H1 (cell line): ENCODE measurements at regions not wholly inside any gene's neighbourhood (a gene's known extent, or its start where the extent isn't known, plus 50 kb on each side); places are given as distances from the start of the nearest gene placed in this dataset.

Experiments used
- ASH2L ChIP-seq: fragments of 200-600, 300-600 bp; sonication (generic); IDR thresholded peaks from one replicate; pipeline ENCODE4 v1.7.1; 2017; ENCODE audit warnings: low read length
- CBX8 ChIP-seq: fragments of 300-800, 300-1000 bp; sonication (generic); IDR thresholded peaks from 2 replicates; pipeline ENCODE4 v1.7.1; 2016; ENCODE audit warnings: low read depth, low read length, borderline replicate concordance
- NANOG ChIP-seq: IDR thresholded peaks from 2 replicates; pipeline ENCODE4 v1.6.1; 2011; ENCODE audit warnings: low read length, low read depth, mild to moderate bottlenecking, inconsistent platforms; ENCODE audit not compliant: insufficient read depth, poor library complexity, severe bottlenecking
- POLR2A ChIP-seq, 2 experiments: IDR thresholded peaks; 1 replicate in 1 of 2; 2 replicates in 1 of 2; pipeline ENCODE4 v1.6.1; 2011; ENCODE audit warnings: low read depth in 2 of 2, low read length in 2 of 2, mild to moderate bottlenecking in 2 of 2; ENCODE audit errors: control extremely low read depth in 1 of 2
- SIX5 ChIP-seq: IDR thresholded peaks from 2 replicates; pipeline ENCODE4 v1.6.1; 2011; ENCODE audit warnings: mild to moderate bottlenecking, low read depth, low read length
- TAF7 ChIP-seq: optimal IDR thresholded peaks from 2 replicates; pipeline ENCODE3; 2011; ENCODE audit warnings: low read depth, mild to moderate bottlenecking, inconsistent platforms, low read length, moderate library complexity, borderline replicate concordance

DNA sequence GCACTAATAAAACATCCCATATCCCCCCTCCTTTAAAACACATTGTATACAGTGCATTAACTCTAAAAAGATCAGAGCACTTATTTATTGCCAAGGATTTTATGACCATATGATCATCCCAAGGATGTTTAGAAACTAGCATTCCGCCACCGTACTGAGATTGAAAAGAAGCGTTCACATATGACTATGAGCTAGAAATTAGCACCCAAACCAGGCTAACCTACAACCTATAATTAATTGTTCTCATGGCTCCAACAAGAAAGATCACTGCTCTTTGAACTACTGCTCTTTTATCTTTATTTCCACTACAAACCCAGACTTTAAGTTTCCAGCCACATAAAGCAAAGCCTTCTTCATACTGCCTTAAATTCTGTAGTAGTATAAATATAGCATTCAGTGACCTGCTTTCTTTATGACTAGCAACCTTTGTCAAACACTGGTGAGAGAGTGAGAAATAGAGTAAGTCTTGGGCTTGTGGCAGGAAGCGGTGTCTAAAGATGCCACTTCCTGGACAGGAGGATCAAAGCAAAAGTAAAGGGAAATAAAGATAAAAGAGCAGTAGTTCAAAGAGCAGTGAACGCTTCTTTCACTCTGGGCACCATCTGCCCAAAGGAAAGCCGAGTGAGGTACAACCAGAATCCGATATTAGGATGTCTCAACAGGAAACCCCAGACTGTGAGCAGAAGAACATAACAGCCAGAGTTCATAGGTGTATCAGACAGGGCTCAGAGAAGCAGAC lies 151.1 kb upstream of the ERCC6L2 start (continued):
- TF ChIP-seq NANOG (no peak), POLR2A (IDR thresholded peaks at IDR 0.05; ENCODE audit: control extremely low read depth in 1 of 2, low read depth in 2 of 2, low read length in 2 of 2) (no peak), CBX8 (no peak), SIX5 (no peak), TAF7 (no peak), ASH2L (no peak)
- TF ChIP-seq, all 59 proteins: peak for 0
